ENCODE measurements at regions not wholly inside any gene's neighbourhood (a gene's known extent, or its start where the extent isn't known, plus 50 kb on each side); places are given as distances from the start of the nearest gene placed in this dataset.

GRCh38 chr5:87127426-87127825 is 140.3 kb upstream of the RASA1 start:
- TF ChIP-seq CTCF (IDR thresholded peaks at IDR 0.05; ENCODE audit: insufficient read depth, low read length) (no peak), POLR2AphosphoS5 (IDR thresholded peaks at IDR 0.05; ENCODE audit: low read depth) (no peak)

Data from HL-60 (cell line).